ENCODE measurements at regions not wholly inside any gene's neighbourhood (a gene's known extent, or its start where the extent isn't known, plus 50 kb on each side); places are given as distances from the start of the nearest gene placed in this dataset.

- no peak for TF ChIP-seq POLR2A (IDR thresholded peaks at IDR 0.05)
- TF ChIP-seq, protein P1, sequence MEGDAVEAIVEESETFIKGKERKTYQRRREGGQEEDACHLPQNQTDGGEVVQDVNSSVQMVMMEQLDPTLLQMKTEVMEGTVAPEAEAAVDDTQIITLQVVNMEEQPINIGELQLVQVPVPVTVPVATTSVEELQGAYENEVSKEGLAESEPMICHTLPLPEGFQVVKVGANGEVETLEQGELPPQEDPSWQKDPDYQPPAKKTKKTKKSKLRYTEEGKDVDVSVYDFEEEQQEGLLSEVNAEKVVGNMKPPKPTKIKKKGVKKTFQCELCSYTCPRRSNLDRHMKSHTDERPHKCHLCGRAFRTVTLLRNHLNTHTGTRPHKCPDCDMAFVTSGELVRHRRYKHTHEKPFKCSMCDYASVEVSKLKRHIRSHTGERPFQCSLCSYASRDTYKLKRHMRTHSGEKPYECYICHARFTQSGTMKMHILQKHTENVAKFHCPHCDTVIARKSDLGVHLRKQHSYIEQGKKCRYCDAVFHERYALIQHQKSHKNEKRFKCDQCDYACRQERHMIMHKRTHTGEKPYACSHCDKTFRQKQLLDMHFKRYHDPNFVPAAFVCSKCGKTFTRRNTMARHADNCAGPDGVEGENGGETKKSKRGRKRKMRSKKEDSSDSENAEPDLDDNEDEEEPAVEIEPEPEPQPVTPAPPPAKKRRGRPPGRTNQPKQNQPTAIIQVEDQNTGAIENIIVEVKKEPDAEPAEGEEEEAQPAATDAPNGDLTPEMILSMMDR (IDR thresholded peaks at IDR 0.05): no peak
- no peak for TF ChIP-seq EP300 (IDR thresholded peaks at IDR 0.05)
- TF ChIP-seq POLR2AphosphoS5 (IDR thresholded peaks at IDR 0.05): no peak
Measured at GRCh38 chr7:111630862-111631261, 68.6 kb upstream of the IMMP2L start.
